ENCODE measurements at regions not wholly inside any gene's neighbourhood (a gene's known extent, or its start where the extent isn't known, plus 50 kb on each side); places are given as distances from the start of the nearest gene placed in this dataset.

DNA sequence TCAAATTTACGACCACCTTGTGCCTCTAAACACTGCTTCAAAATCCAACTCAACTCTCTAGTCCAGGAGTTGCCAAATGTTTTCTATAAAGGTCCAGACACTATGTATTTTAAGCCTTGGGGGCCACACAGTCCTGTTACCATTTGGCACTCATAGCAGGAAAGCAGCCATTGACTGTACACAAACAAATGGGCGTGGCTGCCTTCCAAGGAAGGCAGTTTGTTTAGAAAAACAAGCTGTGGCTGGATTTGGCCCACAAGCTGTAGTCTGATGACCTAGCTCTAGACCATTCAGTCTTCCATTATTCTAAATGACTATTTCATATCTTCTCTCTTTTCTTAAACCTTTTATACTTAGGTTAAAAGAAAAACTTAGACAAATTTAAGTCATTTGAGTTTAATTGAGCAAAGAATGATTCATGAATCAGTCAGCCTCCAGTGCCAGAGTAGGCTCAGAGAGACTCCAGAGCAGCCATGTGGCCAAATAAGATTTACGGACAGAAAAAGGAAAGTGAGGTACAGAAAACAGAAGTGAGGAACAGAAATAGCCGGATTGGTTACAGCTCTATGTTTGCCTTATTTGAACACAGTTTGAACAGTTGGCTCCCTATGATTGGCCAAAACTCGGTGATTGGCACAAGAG lies 825.8 kb upstream of the LCORL start:
- DNase-seq (ENCODE audit: low read depth), result peak; percentile 19
- TF ChIP-seq, protein P1, sequence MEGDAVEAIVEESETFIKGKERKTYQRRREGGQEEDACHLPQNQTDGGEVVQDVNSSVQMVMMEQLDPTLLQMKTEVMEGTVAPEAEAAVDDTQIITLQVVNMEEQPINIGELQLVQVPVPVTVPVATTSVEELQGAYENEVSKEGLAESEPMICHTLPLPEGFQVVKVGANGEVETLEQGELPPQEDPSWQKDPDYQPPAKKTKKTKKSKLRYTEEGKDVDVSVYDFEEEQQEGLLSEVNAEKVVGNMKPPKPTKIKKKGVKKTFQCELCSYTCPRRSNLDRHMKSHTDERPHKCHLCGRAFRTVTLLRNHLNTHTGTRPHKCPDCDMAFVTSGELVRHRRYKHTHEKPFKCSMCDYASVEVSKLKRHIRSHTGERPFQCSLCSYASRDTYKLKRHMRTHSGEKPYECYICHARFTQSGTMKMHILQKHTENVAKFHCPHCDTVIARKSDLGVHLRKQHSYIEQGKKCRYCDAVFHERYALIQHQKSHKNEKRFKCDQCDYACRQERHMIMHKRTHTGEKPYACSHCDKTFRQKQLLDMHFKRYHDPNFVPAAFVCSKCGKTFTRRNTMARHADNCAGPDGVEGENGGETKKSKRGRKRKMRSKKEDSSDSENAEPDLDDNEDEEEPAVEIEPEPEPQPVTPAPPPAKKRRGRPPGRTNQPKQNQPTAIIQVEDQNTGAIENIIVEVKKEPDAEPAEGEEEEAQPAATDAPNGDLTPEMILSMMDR (conservative IDR thresholded peaks at IDR 0.05; ENCODE audit: control insufficient read depth, insufficient read depth, low read depth, low read length), result no peak
- H3K4me3 ChIP-seq (ENCODE audit: control insufficient read depth, low read depth, low read length), result no peak overlapping the region

DNA sequence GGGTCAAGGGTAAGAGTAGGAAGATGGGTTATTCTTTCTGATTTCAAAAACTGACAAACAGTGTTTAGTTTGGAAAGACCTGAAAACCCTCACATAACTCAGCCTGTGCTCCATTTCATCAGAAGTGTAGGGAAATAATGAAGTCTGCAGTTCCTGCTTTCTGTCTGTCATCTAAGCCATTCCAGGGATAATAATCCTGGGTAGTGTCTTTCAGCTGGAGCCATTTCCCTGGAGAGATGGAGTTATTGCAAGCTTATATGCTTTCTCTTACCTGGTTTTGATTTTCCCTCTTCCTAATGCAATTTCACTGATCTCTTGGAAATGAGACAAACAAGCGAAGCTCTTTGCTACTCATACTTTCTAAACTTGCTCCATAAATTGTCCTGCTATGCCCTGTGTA lies 824.8 kb upstream of the LCORL start:
- no peak for DNase-seq (ENCODE audit: low read depth)
- H3K4me3 ChIP-seq (ENCODE audit: control insufficient read depth, low read depth, low read length), result no peak overlapping the region
- TF ChIP-seq, protein P1 (conservative IDR thresholded peaks at IDR 0.05; ENCODE audit: control insufficient read depth, insufficient read depth, low read depth, low read length), result no peak

DNA sequence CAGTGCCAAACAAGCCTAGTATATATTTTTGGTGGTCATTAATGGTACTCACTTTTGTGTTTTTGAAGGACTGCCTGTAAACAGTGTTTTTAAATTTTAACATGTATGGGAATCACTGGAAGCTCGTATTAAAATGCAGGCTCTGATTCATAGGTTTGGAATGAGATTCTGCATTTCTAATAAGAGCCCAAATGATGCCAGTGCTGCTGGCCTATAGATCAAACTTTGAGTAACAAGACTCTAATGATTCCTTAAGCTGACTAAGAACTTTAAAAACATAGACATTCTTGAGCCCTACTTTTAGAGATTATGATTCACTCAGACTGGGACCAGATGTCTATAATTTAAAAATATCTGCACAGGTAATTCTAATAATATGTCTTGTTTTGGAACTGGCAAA lies 823.2 kb upstream of the LCORL start:
- TF ChIP-seq, protein P1 (conservative IDR thresholded peaks at IDR 0.05; ENCODE audit: control insufficient read depth, insufficient read depth, low read depth, low read length), result no peak
- no peak overlapping the region for H3K4me3 ChIP-seq (ENCODE audit: control insufficient read depth, low read depth, low read length)
- peak; percentile 53 for DNase-seq (ENCODE audit: low read depth)

DNA sequence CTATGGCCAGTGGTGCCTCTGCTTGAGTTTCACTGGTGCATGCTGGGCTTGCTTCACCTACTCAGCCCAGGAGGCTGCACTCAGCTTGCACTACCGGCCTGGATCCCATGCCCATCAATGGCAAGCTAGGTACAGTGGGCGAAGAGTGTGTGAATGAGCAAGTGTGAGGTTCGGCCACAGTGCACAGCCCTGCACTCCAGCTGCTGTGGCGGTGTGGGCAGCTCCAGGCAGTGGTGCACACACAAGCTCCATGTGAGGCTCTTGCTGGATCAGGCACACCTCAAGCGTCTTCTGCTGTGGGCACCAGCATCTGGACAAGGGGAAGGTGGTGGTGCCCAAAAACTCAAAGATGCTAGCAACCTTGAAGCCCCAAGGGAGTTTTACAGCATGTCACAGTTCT lies 820.9 kb upstream of the LCORL start:
- TF ChIP-seq, protein P1 (conservative IDR thresholded peaks at IDR 0.05; ENCODE audit: control insufficient read depth, insufficient read depth, low read depth, low read length), result no peak
- DNase-seq (ENCODE audit: low read depth), result no peak
- H3K4me3 ChIP-seq (ENCODE audit: control insufficient read depth, low read depth, low read length), result no peak overlapping the region

DNA sequence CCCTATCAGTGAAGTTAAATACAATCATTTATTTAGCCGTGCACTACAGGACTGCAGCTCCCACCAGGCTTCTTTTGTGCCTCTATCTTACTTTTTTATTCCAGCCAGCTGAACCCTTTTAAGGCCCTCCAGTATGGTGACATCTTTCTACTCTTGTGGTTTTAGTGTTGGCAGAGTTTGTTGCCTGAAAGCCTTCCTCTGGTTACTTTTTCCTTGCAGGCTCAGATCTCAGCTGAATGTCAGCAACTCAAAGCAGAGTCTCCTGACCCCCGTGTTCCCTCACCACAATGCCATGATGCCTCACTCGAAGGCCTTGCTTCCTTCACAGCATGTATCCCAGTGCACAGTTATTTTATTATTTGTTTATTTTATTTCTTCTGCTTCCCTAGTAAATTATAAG lies 818.9 kb upstream of the LCORL start:
- no peak for DNase-seq (ENCODE audit: low read depth)
- TF ChIP-seq, protein P1 (conservative IDR thresholded peaks at IDR 0.05; ENCODE audit: control insufficient read depth, insufficient read depth, low read depth, low read length), result no peak

DNA sequence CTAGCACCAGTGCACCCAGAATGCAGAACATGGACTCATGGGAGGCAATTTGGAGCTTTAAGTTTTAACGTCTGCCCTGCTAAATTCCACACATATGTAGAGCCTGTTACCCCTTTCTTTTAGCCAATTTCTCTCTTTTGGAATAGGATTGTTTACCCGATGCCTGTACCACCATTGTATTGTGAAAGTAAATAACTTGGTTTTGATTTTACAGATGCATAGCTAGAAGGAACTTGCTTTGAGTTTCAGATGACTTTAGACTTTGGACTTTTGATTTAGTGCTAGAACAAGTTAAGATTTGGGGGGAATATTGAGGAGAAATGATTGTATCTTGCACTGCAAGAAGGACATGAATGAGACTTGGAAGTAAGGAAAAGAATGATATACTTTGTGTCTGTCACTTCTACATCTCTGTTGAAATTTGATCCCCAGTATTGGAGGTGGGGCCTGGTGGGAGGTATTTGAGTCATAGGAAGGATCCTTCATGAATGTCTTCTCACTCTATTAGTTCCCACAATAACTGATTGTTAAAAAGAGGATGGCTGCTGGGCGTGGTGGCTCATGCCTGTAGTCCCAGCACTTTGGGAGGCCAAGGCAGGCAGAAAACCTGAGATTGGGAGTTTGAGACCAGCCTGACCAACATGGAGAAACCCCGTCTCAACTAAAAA lies 794.8 kb upstream of the LCORL start:
- DNase-seq (ENCODE audit: low read depth), result no peak
- TF ChIP-seq, protein P1 (conservative IDR thresholded peaks at IDR 0.05; ENCODE audit: control insufficient read depth, insufficient read depth, low read depth, low read length), result no peak
- H3K4me3 ChIP-seq (ENCODE audit: control insufficient read depth, low read depth, low read length), result no peak overlapping the region

More for the DNA sequence above, 818.9 kb upstream of the LCORL start:
- H3K4me3 ChIP-seq (ENCODE audit: control insufficient read depth, low read depth, low read length), result no peak overlapping the region
